ENCODE measurements at regions not wholly inside any gene's neighbourhood (a gene's known extent, or its start where the extent isn't known, plus 50 kb on each side); places are given as distances from the start of the nearest gene placed in this dataset.

- H3K27ac ChIP-seq (ENCODE audit: insufficient read depth, low read length): no peak overlapping the region
- H3K79me2 ChIP-seq (ENCODE audit: control insufficient read depth, insufficient read depth, low read length): no peaks in the 10 kb centered on the region
- peak in 1 of 2 donors; percentile 21 for DNase-seq (ENCODE audit: low read depth in 2 of 2)
- peak overlapping the region; percentile 21 for H2AFZ ChIP-seq (ENCODE audit: low read length)
- no peaks in the 10 kb centered on the region for H4K20me1 ChIP-seq (ENCODE audit: control insufficient read depth, extremely low read depth, insufficient read depth, low read length)
- H3K4me2 ChIP-seq (ENCODE audit: extremely low read depth, insufficient read depth, low read length): no peak overlapping the region
- H3K9me3 ChIP-seq (ENCODE audit: control insufficient read depth, insufficient read depth, low read depth, low read length): no peaks in the 10 kb centered on the region
- H3K4me3 ChIP-seq (replicated peaks in 1 of 4; ENCODE audit: control extremely low read depth in 1 of 4, insufficient read depth in 1 of 4, low read depth in 3 of 4, low read length in 4 of 4): no peak overlapping the region
- no peaks in the 10 kb centered on the region for H3K36me3 ChIP-seq (ENCODE audit: control insufficient read depth, insufficient read depth, low read length)
- H3K4me1 ChIP-seq (ENCODE audit: control insufficient read depth, extremely low read depth, insufficient read depth, low read length): peaks cover 9% of the 10 kb centered on the region
- no peak overlapping the region for H3K9ac ChIP-seq (ENCODE audit: insufficient read depth, low read length)
- no peak for TF ChIP-seq EZH2 (IDR thresholded peaks at IDR 0.05; ENCODE audit: low read length, missing control alignments)
- no peak for TF ChIP-seq CTCF (conservative IDR thresholded peaks at IDR 0.05 in 1 of 2, IDR thresholded peaks at IDR 0.05 in 1 of 2; ENCODE audit: low read depth in 1 of 2, low read length in 2 of 2)
- H3K27me3 ChIP-seq (ENCODE audit: control insufficient read depth, insufficient read depth, low read length): no peaks in the 10 kb centered on the region
Measured at GRCh38 chr12:115355301-115355700, 671.3 kb upstream of the TBX3 start.

- Histone ChIP-seq H3K36me3 (ENCODE audit: control insufficient read depth, insufficient read depth, low read length) (no peaks in the 10 kb centered on the region), H3K4me1 (ENCODE audit: control insufficient read depth, extremely low read depth, insufficient read depth, low read length) (peaks cover 9% of the 10 kb centered on the region), H4K20me1 (ENCODE audit: control insufficient read depth, extremely low read depth, insufficient read depth, low read length) (no peaks in the 10 kb centered on the region), H3K79me2 (ENCODE audit: control insufficient read depth, insufficient read depth, low read length) (no peaks in the 10 kb centered on the region), H3K4me2 (ENCODE audit: extremely low read depth, insufficient read depth, low read length) (peak overlapping the region; percentile 93), H3K27me3 (ENCODE audit: control insufficient read depth, insufficient read depth, low read length) (no peaks in the 10 kb centered on the region), H2AFZ (ENCODE audit: low read length) (peak overlapping the region; percentile 85), H3K4me3 (replicated peaks in 1 of 4; ENCODE audit: control extremely low read depth in 1 of 4, insufficient read depth in 1 of 4, low read depth in 3 of 4, low read length in 4 of 4) (peak overlapping the region; percentile 49 to 64 (median 62)), H3K27ac (ENCODE audit: insufficient read depth, low read length) (peak overlapping the region; percentile 99), H3K9ac (ENCODE audit: insufficient read depth, low read length) (peak overlapping the region; percentile 80), H3K9me3 (ENCODE audit: control insufficient read depth, insufficient read depth, low read depth, low read length) (no peaks in the 10 kb centered on the region)
- TF ChIP-seq EZH2 (IDR thresholded peaks at IDR 0.05; ENCODE audit: low read length, missing control alignments) (no peak), CTCF (conservative IDR thresholded peaks at IDR 0.05 in 1 of 2, IDR thresholded peaks at IDR 0.05 in 1 of 2; ENCODE audit: low read depth in 1 of 2, low read length in 2 of 2) (no peak)
- DNase-seq (ENCODE audit: low read depth in 2 of 2): peak; percentile 96 to 98
Measured at GRCh38 chr12:115354007-115354890, 670.3 kb upstream of the TBX3 start.

GRCh38 chr12:115353467-115353866 lies 669.5 kb upstream of the TBX3 start:
- Histone ChIP-seq H3K4me3 (replicated peaks in 1 of 4; ENCODE audit: control extremely low read depth in 1 of 4, insufficient read depth in 1 of 4, low read depth in 3 of 4, low read length in 4 of 4) (no peak overlapping the region), H3K27ac (ENCODE audit: insufficient read depth, low read length) (no peak overlapping the region), H3K4me1 (ENCODE audit: control insufficient read depth, extremely low read depth, insufficient read depth, low read length) (peaks cover 9% of the 10 kb centered on the region), H3K4me2 (ENCODE audit: extremely low read depth, insufficient read depth, low read length) (no peak overlapping the region), H3K9ac (ENCODE audit: insufficient read depth, low read length) (no peak overlapping the region), H3K27me3 (ENCODE audit: control insufficient read depth, insufficient read depth, low read length) (no peaks in the 10 kb centered on the region), H3K79me2 (ENCODE audit: control insufficient read depth, insufficient read depth, low read length) (no peaks in the 10 kb centered on the region), H4K20me1 (ENCODE audit: control insufficient read depth, extremely low read depth, insufficient read depth, low read length) (no peaks in the 10 kb centered on the region), H3K9me3 (ENCODE audit: control insufficient read depth, insufficient read depth, low read depth, low read length) (no peaks in the 10 kb centered on the region), H2AFZ (ENCODE audit: low read length) (no peak overlapping the region), H3K36me3 (ENCODE audit: control insufficient read depth, insufficient read depth, low read length) (no peaks in the 10 kb centered on the region)
- no peak for DNase-seq (ENCODE audit: low read depth in 2 of 2)
- TF ChIP-seq EZH2 (IDR thresholded peaks at IDR 0.05; ENCODE audit: low read length, missing control alignments) (no peak), CTCF (conservative IDR thresholded peaks at IDR 0.05 in 1 of 2, IDR thresholded peaks at IDR 0.05 in 1 of 2; ENCODE audit: low read depth in 1 of 2, low read length in 2 of 2) (no peak)

Data from fibroblast of lung (primary cell).